ENCODE measurements at regions not wholly inside any gene's neighbourhood (a gene's known extent, or its start where the extent isn't known, plus 50 kb on each side); places are given as distances from the start of the nearest gene placed in this dataset.

DNA sequence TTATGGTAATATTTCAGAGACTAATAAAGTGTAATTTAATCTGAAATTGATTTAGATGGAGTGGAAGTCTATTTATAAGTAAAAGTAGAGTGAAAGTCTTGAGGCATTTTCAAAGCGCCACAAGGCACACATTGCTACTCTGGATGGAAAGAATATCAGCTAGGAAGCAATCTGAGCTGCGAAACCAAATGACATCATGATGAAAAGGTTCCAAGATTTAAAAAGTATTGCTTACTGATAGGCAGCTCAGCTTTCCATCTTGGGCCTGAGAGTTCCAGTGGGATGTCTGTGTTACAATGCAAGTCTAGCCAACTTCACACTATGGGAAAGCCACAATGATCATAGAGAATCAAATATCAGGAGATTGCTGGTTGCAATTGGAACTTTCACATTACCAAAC lies 126.9 kb upstream of the VGLL2 start:
- POLR2A ChIA-PET: no interaction called here
- no peaks in the 10 kb centered on the region for H3K4me1 Mint-ChIP-seq (ENCODE audit: low read depth)
- H3K27ac ChIP-seq (ENCODE audit: low read depth in 1 of 2, low read length in 2 of 2): no peak overlapping the region

DNA sequence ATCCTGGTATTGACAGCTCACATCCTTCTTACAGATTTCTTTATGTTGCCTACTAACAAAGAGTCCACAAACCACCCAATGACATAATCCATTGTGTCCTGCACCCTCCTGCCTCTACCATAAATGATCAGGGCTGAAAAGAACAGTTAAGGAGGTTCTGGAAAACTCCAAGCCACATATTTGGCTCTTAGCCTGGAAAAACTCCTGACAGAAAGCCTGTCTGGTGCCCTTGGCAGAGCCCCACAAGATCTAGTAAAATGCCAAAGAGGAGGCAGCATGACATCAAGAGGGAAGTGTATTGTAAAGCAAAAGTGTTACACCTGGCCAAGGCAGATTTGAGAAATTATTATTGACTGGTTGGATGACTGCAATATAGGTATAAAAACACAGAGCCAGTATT lies 126.4 kb upstream of the VGLL2 start:
- Mint-ChIP-seq H3K4me3 (no peak overlapping the region), H3K27ac (no peak overlapping the region), H3K27me3 (no peaks in the 10 kb centered on the region), H3K4me1 (ENCODE audit: low read depth) (no peaks in the 10 kb centered on the region), H3K9me3 (no peaks in the 10 kb centered on the region), H3K36me3 (ENCODE audit: low read depth) (no peaks in the 10 kb centered on the region)
- Histone ChIP-seq H3K4me3 (ENCODE audit: low read length) (no peak overlapping the region), H3K4me1 (ENCODE audit: insufficient read depth, low read length) (no peaks in the 10 kb centered on the region), H3K27ac (ENCODE audit: low read depth in 1 of 2, low read length in 2 of 2) (no peak overlapping the region), H3K27me3 (ENCODE audit: control insufficient read depth in 1 of 2, insufficient read depth in 2 of 2, low read length in 2 of 2) (no peaks in the 10 kb centered on the region), H3K36me3 (ENCODE audit: insufficient read depth, low read length) (no peaks in the 10 kb centered on the region), H3K9me3 (ENCODE audit: control insufficient read depth in 1 of 2, insufficient read depth in 1 of 2, low read length in 2 of 2) (no peaks in the 10 kb centered on the region)
- no peak for DNase-seq
- TF ChIP-seq, protein P1, sequence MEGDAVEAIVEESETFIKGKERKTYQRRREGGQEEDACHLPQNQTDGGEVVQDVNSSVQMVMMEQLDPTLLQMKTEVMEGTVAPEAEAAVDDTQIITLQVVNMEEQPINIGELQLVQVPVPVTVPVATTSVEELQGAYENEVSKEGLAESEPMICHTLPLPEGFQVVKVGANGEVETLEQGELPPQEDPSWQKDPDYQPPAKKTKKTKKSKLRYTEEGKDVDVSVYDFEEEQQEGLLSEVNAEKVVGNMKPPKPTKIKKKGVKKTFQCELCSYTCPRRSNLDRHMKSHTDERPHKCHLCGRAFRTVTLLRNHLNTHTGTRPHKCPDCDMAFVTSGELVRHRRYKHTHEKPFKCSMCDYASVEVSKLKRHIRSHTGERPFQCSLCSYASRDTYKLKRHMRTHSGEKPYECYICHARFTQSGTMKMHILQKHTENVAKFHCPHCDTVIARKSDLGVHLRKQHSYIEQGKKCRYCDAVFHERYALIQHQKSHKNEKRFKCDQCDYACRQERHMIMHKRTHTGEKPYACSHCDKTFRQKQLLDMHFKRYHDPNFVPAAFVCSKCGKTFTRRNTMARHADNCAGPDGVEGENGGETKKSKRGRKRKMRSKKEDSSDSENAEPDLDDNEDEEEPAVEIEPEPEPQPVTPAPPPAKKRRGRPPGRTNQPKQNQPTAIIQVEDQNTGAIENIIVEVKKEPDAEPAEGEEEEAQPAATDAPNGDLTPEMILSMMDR (IDR thresholded peaks at IDR 0.05): no peak
- ChIA-PET CTCF (no interaction called here), POLR2A (no interaction called here)
- intact Hi-C loops (cut with DNase I, micrococcal nuclease): no loop called here
- ATAC-seq (ENCODE audit: poor library complexity): no peak

More for the DNA sequence above, 126.9 kb upstream of the VGLL2 start:
- Mint-ChIP-seq H3K27me3 (no peaks in the 10 kb centered on the region), H3K4me3 (no peak overlapping the region), H3K36me3 (ENCODE audit: low read depth) (no peaks in the 10 kb centered on the region), H3K27ac (no peak overlapping the region), H3K9me3 (no peaks in the 10 kb centered on the region)
- intact Hi-C loops (cut with DNase I, micrococcal nuclease): no loop called here
- TF ChIP-seq, protein P1 (IDR thresholded peaks at IDR 0.05): no peak
- ATAC-seq (ENCODE audit: poor library complexity): no peak
- Histone ChIP-seq H3K4me1 (ENCODE audit: insufficient read depth, low read length) (no peaks in the 10 kb centered on the region), H3K27me3 (ENCODE audit: control insufficient read depth in 1 of 2, insufficient read depth in 2 of 2, low read length in 2 of 2) (no peaks in the 10 kb centered on the region), H3K9me3 (ENCODE audit: control insufficient read depth in 1 of 2, insufficient read depth in 1 of 2, low read length in 2 of 2) (no peaks in the 10 kb centered on the region), H3K4me3 (ENCODE audit: low read length) (no peak overlapping the region), H3K36me3 (ENCODE audit: insufficient read depth, low read length) (no peaks in the 10 kb centered on the region)
- no peak for DNase-seq
- CTCF ChIA-PET: no interaction called here

DNA sequence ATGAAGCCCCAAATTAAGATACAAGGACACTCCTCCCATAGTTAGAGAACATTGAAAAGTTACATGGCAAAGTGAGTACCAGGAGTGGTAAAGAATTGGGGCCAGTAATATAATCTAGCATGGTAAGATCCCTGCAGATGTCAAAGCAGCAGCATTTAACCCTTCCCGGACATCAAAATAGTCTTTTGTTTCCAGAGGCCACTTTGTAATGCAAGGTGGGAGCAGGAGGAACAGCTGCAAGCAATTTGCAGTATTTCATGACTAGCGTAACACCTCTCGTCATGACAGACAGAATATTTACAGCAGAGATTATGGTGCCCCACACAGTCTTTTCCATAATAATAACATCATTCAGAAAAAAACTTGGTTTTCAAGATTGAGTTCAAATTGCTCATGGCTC lies 123.2 kb upstream of the VGLL2 start:
- TF ChIP-seq, protein P1 (IDR thresholded peaks at IDR 0.05): no peak

More for the DNA sequence above, 123.2 kb upstream of the VGLL2 start:
- Histone ChIP-seq H3K27me3 (ENCODE audit: control insufficient read depth in 1 of 2, insufficient read depth in 2 of 2, low read length in 2 of 2) (no peaks in the 10 kb centered on the region), H3K4me1 (ENCODE audit: insufficient read depth, low read length) (no peaks in the 10 kb centered on the region), H3K4me3 (ENCODE audit: low read length) (no peak overlapping the region), H3K27ac (ENCODE audit: low read depth in 1 of 2, low read length in 2 of 2) (no peak overlapping the region), H3K9me3 (ENCODE audit: control insufficient read depth in 1 of 2, insufficient read depth in 1 of 2, low read length in 2 of 2) (peaks cover 0 to 4% of the 10 kb centered on the region in 2 experiments), H3K36me3 (ENCODE audit: insufficient read depth, low read length) (no peaks in the 10 kb centered on the region)
- intact Hi-C loops (cut with DNase I, micrococcal nuclease): no loop called here
- ATAC-seq (ENCODE audit: poor library complexity) (no peak), DNase-seq (no peak)
- H3K27ac Mint-ChIP-seq: no peak overlapping the region
- ChIA-PET CTCF (no interaction called here), POLR2A (no interaction called here)
- H3K9me3 Mint-ChIP-seq: peaks cover 2% of the 10 kb centered on the region
- no peaks in the 10 kb centered on the region for H3K4me1 Mint-ChIP-seq (ENCODE audit: low read depth)
- H3K27me3 Mint-ChIP-seq: no peaks in the 10 kb centered on the region
- no peak overlapping the region for H3K4me3 Mint-ChIP-seq
- H3K36me3 Mint-ChIP-seq (ENCODE audit: low read depth): no peaks in the 10 kb centered on the region
